ENCODE measurements at regions not wholly inside any gene's neighbourhood (a gene's known extent, or its start where the extent isn't known, plus 50 kb on each side); places are given as distances from the start of the nearest gene placed in this dataset.

DNA sequence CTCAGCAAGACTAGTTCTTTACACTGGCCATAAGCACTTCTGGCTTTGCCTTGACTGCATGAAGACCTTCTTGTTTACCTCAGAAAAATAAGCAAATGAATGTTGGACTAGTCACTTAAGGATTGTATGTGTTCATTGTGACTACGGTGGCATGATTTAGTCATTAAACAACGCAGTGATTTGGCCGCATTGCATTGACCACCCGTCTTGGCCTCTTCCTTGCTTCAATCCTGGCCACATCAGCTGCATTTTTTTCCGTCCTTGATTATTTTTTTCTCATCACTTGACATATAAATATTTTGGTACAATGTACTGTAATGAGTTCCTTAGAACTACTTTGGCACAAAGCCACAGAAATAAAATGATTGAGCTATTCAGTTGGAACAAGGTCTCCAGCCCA, 656.2 kb downstream of the RAB28 start:
- Histone ChIP-seq H3K4me3 (no peak overlapping the region), H3K9ac (ENCODE audit: low read depth in 2 of 2, low read length in 2 of 2) (no peak overlapping the region), H3K27ac (no peak overlapping the region), H3K27me3 (no peaks in the 10 kb centered on the region), H3K36me3 (no peaks in the 10 kb centered on the region), H3K9me3 (no peaks in the 10 kb centered on the region), H3K4me1 (no peaks in the 10 kb centered on the region)
- intact Hi-C loops (cut with DNase I) = no loop called here
- DNase-seq = no peak
- TF ChIP-seq, protein P1, sequence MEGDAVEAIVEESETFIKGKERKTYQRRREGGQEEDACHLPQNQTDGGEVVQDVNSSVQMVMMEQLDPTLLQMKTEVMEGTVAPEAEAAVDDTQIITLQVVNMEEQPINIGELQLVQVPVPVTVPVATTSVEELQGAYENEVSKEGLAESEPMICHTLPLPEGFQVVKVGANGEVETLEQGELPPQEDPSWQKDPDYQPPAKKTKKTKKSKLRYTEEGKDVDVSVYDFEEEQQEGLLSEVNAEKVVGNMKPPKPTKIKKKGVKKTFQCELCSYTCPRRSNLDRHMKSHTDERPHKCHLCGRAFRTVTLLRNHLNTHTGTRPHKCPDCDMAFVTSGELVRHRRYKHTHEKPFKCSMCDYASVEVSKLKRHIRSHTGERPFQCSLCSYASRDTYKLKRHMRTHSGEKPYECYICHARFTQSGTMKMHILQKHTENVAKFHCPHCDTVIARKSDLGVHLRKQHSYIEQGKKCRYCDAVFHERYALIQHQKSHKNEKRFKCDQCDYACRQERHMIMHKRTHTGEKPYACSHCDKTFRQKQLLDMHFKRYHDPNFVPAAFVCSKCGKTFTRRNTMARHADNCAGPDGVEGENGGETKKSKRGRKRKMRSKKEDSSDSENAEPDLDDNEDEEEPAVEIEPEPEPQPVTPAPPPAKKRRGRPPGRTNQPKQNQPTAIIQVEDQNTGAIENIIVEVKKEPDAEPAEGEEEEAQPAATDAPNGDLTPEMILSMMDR (IDR thresholded peaks at IDR 0.05) = no peak

GRCh38 chr4:12791536-12791935, 692.6 kb downstream of the RAB28 start:
- no peak overlapping the region for H3K4me3 ChIP-seq
- H3K27ac ChIP-seq = no peak overlapping the region
- H3K9me3 ChIP-seq = no peaks in the 10 kb centered on the region
- DNase-seq = no peak
- TF ChIP-seq, protein P1 (IDR thresholded peaks at IDR 0.05) = no peak
- no peaks in the 10 kb centered on the region for H3K27me3 ChIP-seq
- intact Hi-C loops (cut with DNase I) = no loop called here
- no peak overlapping the region for H3K9ac ChIP-seq (ENCODE audit: low read depth in 2 of 2, low read length in 2 of 2)
- H3K36me3 ChIP-seq = no peaks in the 10 kb centered on the region
- no peaks in the 10 kb centered on the region for H3K4me1 ChIP-seq

- TF ChIP-seq, protein P1 (IDR thresholded peaks at IDR 0.05) = no peak
- H3K27ac ChIP-seq = no peak overlapping the region
- H3K27me3 ChIP-seq = no peaks in the 10 kb centered on the region
- intact Hi-C loops (cut with DNase I) = no loop called here
- H3K9me3 ChIP-seq = no peaks in the 10 kb centered on the region
- H3K36me3 ChIP-seq = no peaks in the 10 kb centered on the region
- DNase-seq = no peak
- H3K4me1 ChIP-seq = no peaks in the 10 kb centered on the region
- no peak overlapping the region for H3K9ac ChIP-seq (ENCODE audit: low read depth in 2 of 2, low read length in 2 of 2)
- H3K4me3 ChIP-seq = no peak overlapping the region
Measured at GRCh38 chr4:12787261-12787660, 696.9 kb downstream of the RAB28 start.

DNA sequence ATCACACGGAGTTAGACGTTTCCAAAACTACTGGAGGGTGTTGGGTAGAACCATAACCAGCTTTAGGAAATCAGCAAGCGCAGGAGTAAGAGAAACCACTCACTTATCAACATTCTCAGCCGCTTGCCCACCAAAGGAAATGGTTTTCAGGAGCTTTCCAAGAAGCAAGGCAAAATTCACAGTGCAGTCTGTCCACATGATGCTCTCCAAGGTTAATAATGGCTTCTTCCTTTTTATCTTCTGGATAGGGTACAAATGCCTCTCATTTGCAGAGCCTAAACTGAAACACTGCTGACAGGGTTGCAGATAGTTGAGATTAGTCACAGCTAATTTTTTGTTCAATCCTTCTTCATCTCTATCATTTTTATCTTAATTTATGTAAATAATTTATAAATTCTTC, 705.4 kb downstream of the RAB28 start:
- no peaks in the 10 kb centered on the region for H3K27me3 ChIP-seq
- no peak overlapping the region for H3K27ac ChIP-seq
- no peaks in the 10 kb centered on the region for H3K4me1 ChIP-seq
- H3K36me3 ChIP-seq = no peaks in the 10 kb centered on the region
- no peak for DNase-seq
- H3K9me3 ChIP-seq = no peaks in the 10 kb centered on the region
- no peak overlapping the region for H3K4me3 ChIP-seq
- H3K9ac ChIP-seq (ENCODE audit: low read depth in 2 of 2, low read length in 2 of 2) = no peak overlapping the region
- intact Hi-C loops (cut with DNase I) = no loop called here
- TF ChIP-seq, protein P1 (IDR thresholded peaks at IDR 0.05) = no peak

- Histone ChIP-seq H3K9me3 (no peaks in the 10 kb centered on the region), H3K27ac (no peak overlapping the region), H3K27me3 (no peaks in the 10 kb centered on the region), H3K4me1 (no peaks in the 10 kb centered on the region), H3K9ac (ENCODE audit: low read depth in 2 of 2, low read length in 2 of 2) (no peak overlapping the region), H3K4me3 (no peak overlapping the region), H3K36me3 (no peaks in the 10 kb centered on the region)
- intact Hi-C loops (cut with DNase I) = no loop called here
- TF ChIP-seq, protein P1 (IDR thresholded peaks at IDR 0.05) = no peak
- DNase-seq = no peak
Measured at GRCh38 chr4:12778191-12778590, 705.9 kb downstream of the RAB28 start.

DNA sequence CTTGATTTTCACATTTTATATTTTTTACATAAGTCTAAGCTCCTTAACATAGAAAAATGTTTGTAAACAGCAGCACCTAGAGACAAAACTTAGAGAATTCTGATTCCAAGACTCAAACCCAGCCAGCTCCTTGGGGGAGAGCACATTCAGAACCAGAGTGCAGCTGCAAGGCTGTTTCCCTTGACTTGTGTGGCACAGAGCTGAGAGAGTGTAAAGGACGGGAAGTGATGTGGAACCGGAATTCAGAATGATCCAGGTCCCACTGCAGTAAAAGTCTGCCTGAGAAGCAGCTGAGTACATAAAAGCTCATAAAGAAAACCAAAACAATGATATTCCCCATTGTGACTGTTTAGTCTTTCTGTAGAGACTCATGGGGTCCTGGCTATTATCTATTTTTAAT, 713.8 kb downstream of the RAB28 start:
- H3K9me3 ChIP-seq = no peaks in the 10 kb centered on the region
- no peak for DNase-seq
- H3K4me3 ChIP-seq = no peak overlapping the region
- H3K4me1 ChIP-seq = no peaks in the 10 kb centered on the region
- intact Hi-C loops (cut with DNase I) = no loop called here
- H3K27ac ChIP-seq = no peak overlapping the region
- TF ChIP-seq, protein P1 (IDR thresholded peaks at IDR 0.05) = no peak
- H3K9ac ChIP-seq (ENCODE audit: low read depth in 2 of 2, low read length in 2 of 2) = no peak overlapping the region
- H3K27me3 ChIP-seq = no peaks in the 10 kb centered on the region
- no peaks in the 10 kb centered on the region for H3K36me3 ChIP-seq

Data from colonic mucosa (tissue), 4 donors.